HG03571 (cell line): ENCODE measurements at regions not wholly inside any gene's neighbourhood (a gene's known extent, or its start where the extent isn't known, plus 50 kb on each side); places are given as distances from the start of the nearest gene placed in this dataset.

Experiments used
- ATAC-seq: cut with Tn5 transposase; IDR thresholded peaks from one replicate; pipeline ENCODE4 v1.9.1; 2021; ENCODE audit not compliant: unreplicated experiment

- no peak for ATAC-seq
Measured at GRCh38 chr20:19923762-19924161, 93.4 kb upstream of the NAA20 start.

- no peak for ATAC-seq
Measured at GRCh38 chr20:19924255-19924654, 92.9 kb upstream of the NAA20 start.

- no peak for ATAC-seq
Measured at GRCh38 chr20:19926591-19926990, 90.6 kb upstream of the NAA20 start.

- no peak for ATAC-seq
Measured at GRCh38 chr20:19928328-19929011, 88.7 kb upstream of the NAA20 start.

- ATAC-seq = no peak
Measured at GRCh38 chr20:19929012-19929360, 88.2 kb upstream of the NAA20 start.

GRCh38 chr20:19929481-19930145, 87.5 kb upstream of the NAA20 start:
- ATAC-seq = no peak

- no peak for ATAC-seq
Measured at GRCh38 chr20:19930426-19930825, 86.7 kb upstream of the NAA20 start.

- no peak for ATAC-seq
Measured at GRCh38 chr20:19932170-19932667, 84.9 kb upstream of the NAA20 start.

GRCh38 chr20:19934792-19935491, 82.2 kb upstream of the NAA20 start:
- no peak for ATAC-seq

GRCh38 chr20:19935842-19936241, 81.3 kb upstream of the NAA20 start:
- no peak for ATAC-seq

- ATAC-seq = no peak
Measured at GRCh38 chr20:19936466-19937200, 80.5 kb upstream of the NAA20 start.

GRCh38 chr20:19937218-19937617, 79.9 kb upstream of the NAA20 start:
- ATAC-seq = no peak

GRCh38 chr20:19937651-19938420, 79.3 kb upstream of the NAA20 start:
- ATAC-seq = no peak

GRCh38 chr20:19938421-19939090, 78.6 kb upstream of the NAA20 start:
- no peak for ATAC-seq

GRCh38 chr20:19940988-19941460, 76.1 kb upstream of the NAA20 start:
- ATAC-seq = no peak

GRCh38 chr20:19942611-19943010, 74.6 kb upstream of the NAA20 start:
- no peak for ATAC-seq

- no peak for ATAC-seq
Measured at GRCh38 chr20:19943061-19943521, 74.1 kb upstream of the NAA20 start.

- ATAC-seq = no peak
Measured at GRCh38 chr20:19944772-19945459, 72.2 kb upstream of the NAA20 start.
